ENCODE measurements at regions not wholly inside any gene's neighbourhood (a gene's known extent, or its start where the extent isn't known, plus 50 kb on each side); places are given as distances from the start of the nearest gene placed in this dataset.

DNA sequence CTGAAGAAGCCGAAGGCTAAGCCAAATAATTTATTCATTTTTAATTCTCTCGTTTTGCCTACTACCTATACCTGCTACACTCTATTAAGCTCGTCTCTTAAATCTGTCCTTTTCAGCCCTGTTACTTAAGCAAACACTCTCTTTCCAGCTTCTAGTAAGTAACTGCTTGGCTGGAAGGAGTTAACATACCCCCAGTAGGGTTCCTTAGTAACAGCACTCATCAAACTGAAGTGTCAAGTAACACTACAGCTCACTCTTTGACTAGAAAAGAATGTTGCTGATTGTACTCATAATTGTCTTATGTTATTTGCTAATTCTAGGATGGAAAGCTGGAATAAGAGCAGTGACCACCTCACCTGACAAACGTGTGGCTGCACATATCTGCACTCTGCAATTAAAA lies 120.0 kb upstream of the SCN7A start:
- FAIRE-seq, result no peak
- no peak for TF ChIP-seq CTCF (IDR thresholded peaks at IDR 0.05; ENCODE audit: insufficient read depth, low read length, severe bottlenecking)

GRCh38 chr2:166613226-166613625 lies 119.2 kb upstream of the SCN7A start:
- no peak for FAIRE-seq
- H3K36me3 ChIP-seq (ENCODE audit: control insufficient read depth, insufficient read depth, low read length), result no peaks in the 10 kb centered on the region
- H3K4me3 ChIP-seq (ENCODE audit: low read depth, low read length), result no peak overlapping the region
- no peak for TF ChIP-seq CTCF (IDR thresholded peaks at IDR 0.05; ENCODE audit: insufficient read depth, low read length, severe bottlenecking)
- no peak for DNase-seq (ENCODE audit: low read depth)
- H3K27me3 ChIP-seq (ENCODE audit: control insufficient read depth, insufficient read depth, low read length), result no peaks in the 10 kb centered on the region

More for the DNA sequence above, 120.0 kb upstream of the SCN7A start:
- no peaks in the 10 kb centered on the region for H3K27me3 ChIP-seq (ENCODE audit: control insufficient read depth, insufficient read depth, low read length)
- H3K4me3 ChIP-seq (ENCODE audit: low read depth, low read length), result no peak overlapping the region
- no peak for DNase-seq (ENCODE audit: low read depth)
- no peaks in the 10 kb centered on the region for H3K36me3 ChIP-seq (ENCODE audit: control insufficient read depth, insufficient read depth, low read length)

GRCh38 chr2:166612214-166612613 lies 118.2 kb upstream of the SCN7A start:
- TF ChIP-seq CTCF (IDR thresholded peaks at IDR 0.05; ENCODE audit: insufficient read depth, low read length, severe bottlenecking), result no peak
- DNase-seq (ENCODE audit: low read depth) (no peak), FAIRE-seq (no peak)
- Histone ChIP-seq H3K4me3 (ENCODE audit: low read depth, low read length) (no peak overlapping the region), H3K36me3 (ENCODE audit: control insufficient read depth, insufficient read depth, low read length) (no peaks in the 10 kb centered on the region), H3K27me3 (ENCODE audit: control insufficient read depth, insufficient read depth, low read length) (no peaks in the 10 kb centered on the region)

DNA sequence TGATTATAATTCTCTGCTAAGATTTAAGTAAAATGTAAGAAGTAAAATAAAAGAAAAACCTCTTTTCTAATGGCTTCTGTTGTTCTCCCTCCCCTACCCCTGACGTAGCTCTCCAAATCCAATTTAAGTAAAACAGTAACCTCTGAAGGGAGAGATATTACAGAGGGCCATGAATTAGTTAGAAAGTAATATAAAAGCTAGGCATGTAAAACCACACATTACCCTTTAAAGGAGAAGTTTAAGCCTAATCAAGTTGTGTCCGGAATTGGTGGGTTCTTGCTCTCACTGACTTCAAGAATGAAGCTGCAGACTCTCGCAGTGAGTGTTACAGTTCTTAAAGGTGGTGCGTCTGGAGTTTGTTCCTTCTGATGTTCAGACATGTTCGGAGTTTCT lies 116.9 kb upstream of the SCN7A start:
- DNase-seq (ENCODE audit: low read depth) (no peak), FAIRE-seq (no peak)
- Histone ChIP-seq H3K27me3 (ENCODE audit: control insufficient read depth, insufficient read depth, low read length) (no peaks in the 10 kb centered on the region), H3K4me3 (ENCODE audit: low read depth, low read length) (no peak overlapping the region), H3K36me3 (ENCODE audit: control insufficient read depth, insufficient read depth, low read length) (no peaks in the 10 kb centered on the region)
- TF ChIP-seq CTCF (IDR thresholded peaks at IDR 0.05; ENCODE audit: insufficient read depth, low read length, severe bottlenecking), result no peak

- no peaks in the 10 kb centered on the region for H3K36me3 ChIP-seq (ENCODE audit: control insufficient read depth, insufficient read depth, low read length)
- no peak for TF ChIP-seq CTCF (IDR thresholded peaks at IDR 0.05; ENCODE audit: insufficient read depth, low read length, severe bottlenecking)
- no peak overlapping the region for H3K4me3 ChIP-seq (ENCODE audit: low read depth, low read length)
- H3K27me3 ChIP-seq (ENCODE audit: control insufficient read depth, insufficient read depth, low read length), result no peaks in the 10 kb centered on the region
- DNase-seq (ENCODE audit: low read depth), result no peak
- no peak for FAIRE-seq
Observed at GRCh38 chr2:166610180-166610912, 116.3 kb upstream of the SCN7A start.
